LNCAP (cell line): ENCODE measurements at regions not wholly inside any gene's neighbourhood (a gene's known extent, or its start where the extent isn't known, plus 50 kb on each side); places are given as distances from the start of the nearest gene placed in this dataset.

Source experiments
- CTCF ChIP-seq: fragments of 450-650 bp; IDR thresholded peaks from 2 replicates; pipeline ENCODE4 v1.5.1; 2017; ENCODE audit warnings: mild to moderate bottlenecking

GRCh38 chr6:122323361-122323760 is 76.1 kb upstream of the HSF2 start:
- no peak for TF ChIP-seq CTCF

GRCh38 chr6:122330315-122330714 is 69.1 kb upstream of the HSF2 start:
- TF ChIP-seq CTCF = no peak

- TF ChIP-seq CTCF = no peak
Observed at GRCh38 chr6:122337645-122338044, 61.8 kb upstream of the HSF2 start.

GRCh38 chr6:122339661-122340060 is 59.8 kb upstream of the HSF2 start:
- no peak for TF ChIP-seq CTCF

- TF ChIP-seq CTCF = no peak
Observed at GRCh38 chr6:122347280-122347679, 52.2 kb upstream of the HSF2 start.

GRCh38 chr6:122347751-122348150 is 51.7 kb upstream of the HSF2 start:
- no peak for TF ChIP-seq CTCF
